ENCODE measurements at regions not wholly inside any gene's neighbourhood (a gene's known extent, or its start where the extent isn't known, plus 50 kb on each side); places are given as distances from the start of the nearest gene placed in this dataset.

DNA sequence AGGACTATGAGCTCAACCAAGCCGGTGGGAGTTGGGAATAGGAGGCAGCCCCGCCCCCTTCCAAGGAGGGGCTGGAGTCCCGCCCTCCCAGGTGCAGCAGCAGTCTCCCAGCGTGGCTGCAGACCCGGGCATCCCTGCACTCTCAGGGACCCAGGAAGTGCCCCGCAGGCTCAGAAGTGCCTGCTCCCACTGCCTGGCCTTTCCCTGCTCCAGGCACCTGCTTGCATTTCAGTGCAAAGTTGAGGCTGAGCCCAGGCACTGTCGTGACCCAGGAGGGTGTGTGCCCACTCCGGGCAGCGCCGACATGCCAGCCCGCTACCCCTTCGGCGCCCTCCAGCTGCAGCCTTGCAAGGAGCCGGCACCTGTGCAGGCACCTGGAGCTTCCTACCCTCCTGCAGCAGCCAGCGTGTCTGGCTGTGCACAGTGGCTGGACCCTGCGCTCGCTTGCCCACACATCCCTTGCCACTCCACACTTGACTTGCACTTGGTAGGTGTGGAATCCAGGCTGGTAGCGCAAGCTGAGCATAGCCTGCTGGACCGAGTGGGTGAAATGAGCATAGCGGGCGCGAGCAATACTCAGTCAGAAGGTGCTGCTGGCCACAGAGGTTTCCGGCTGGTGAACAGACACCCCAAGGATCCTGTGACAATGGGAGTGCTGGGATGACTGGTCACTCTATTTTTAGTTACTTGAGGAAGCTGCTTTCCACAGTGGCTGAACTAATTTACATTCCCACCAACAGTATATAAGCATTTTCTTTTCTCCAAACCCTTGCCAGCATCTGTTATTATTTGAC is 236.3 kb downstream of the PCDH10 start:
- ChIA-PET CTCF (no interaction called here), POLR2A (no interaction called here)
- Histone ChIP-seq H3K36me3 (ENCODE audit: control insufficient read depth, insufficient read depth, low read length) (no peaks in the 10 kb centered on the region), H3K4me3 (ENCODE audit: low read depth in 2 of 2, low read length in 2 of 2) (no peak overlapping the region), H3K4me1 (ENCODE audit: control insufficient read depth, insufficient read depth, low read length) (no peaks in the 10 kb centered on the region), H3K9me3 (ENCODE audit: control insufficient read depth, insufficient read depth, low read depth, low read length) (no peaks in the 10 kb centered on the region), H3K27ac (ENCODE audit: low read length) (no peak overlapping the region), H3K27me3 (ENCODE audit: control insufficient read depth, insufficient read depth, low read length) (no peaks in the 10 kb centered on the region)
- TF ChIP-seq POLR2AphosphoS5 (IDR thresholded peaks at IDR 0.05; ENCODE audit: low read depth, low read length): no peak
- TF ChIP-seq, protein P1, sequence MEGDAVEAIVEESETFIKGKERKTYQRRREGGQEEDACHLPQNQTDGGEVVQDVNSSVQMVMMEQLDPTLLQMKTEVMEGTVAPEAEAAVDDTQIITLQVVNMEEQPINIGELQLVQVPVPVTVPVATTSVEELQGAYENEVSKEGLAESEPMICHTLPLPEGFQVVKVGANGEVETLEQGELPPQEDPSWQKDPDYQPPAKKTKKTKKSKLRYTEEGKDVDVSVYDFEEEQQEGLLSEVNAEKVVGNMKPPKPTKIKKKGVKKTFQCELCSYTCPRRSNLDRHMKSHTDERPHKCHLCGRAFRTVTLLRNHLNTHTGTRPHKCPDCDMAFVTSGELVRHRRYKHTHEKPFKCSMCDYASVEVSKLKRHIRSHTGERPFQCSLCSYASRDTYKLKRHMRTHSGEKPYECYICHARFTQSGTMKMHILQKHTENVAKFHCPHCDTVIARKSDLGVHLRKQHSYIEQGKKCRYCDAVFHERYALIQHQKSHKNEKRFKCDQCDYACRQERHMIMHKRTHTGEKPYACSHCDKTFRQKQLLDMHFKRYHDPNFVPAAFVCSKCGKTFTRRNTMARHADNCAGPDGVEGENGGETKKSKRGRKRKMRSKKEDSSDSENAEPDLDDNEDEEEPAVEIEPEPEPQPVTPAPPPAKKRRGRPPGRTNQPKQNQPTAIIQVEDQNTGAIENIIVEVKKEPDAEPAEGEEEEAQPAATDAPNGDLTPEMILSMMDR (IDR thresholded peaks at IDR 0.05): no peak
- no peak for TF ChIP-seq SIN3A (IDR thresholded peaks at IDR 0.05; ENCODE audit: borderline replicate concordance, insufficient read depth, low read depth, low read length)
- no TSS peak for BruUV-seq (replicated peaks)
- in situ Hi-C loops (cut with HindIII; ENCODE audit: low pct_unique_long_range_greater_than_20kb, low sequenced_read_pairs) (no loop called here), intact Hi-C loops (cut with micrococcal nuclease; ENCODE audit: unreplicated experiment) (no loop called here)
- ATAC-seq (no peak), DNase-seq (ENCODE audit: low read depth, low spot score) (no peak)

DNA sequence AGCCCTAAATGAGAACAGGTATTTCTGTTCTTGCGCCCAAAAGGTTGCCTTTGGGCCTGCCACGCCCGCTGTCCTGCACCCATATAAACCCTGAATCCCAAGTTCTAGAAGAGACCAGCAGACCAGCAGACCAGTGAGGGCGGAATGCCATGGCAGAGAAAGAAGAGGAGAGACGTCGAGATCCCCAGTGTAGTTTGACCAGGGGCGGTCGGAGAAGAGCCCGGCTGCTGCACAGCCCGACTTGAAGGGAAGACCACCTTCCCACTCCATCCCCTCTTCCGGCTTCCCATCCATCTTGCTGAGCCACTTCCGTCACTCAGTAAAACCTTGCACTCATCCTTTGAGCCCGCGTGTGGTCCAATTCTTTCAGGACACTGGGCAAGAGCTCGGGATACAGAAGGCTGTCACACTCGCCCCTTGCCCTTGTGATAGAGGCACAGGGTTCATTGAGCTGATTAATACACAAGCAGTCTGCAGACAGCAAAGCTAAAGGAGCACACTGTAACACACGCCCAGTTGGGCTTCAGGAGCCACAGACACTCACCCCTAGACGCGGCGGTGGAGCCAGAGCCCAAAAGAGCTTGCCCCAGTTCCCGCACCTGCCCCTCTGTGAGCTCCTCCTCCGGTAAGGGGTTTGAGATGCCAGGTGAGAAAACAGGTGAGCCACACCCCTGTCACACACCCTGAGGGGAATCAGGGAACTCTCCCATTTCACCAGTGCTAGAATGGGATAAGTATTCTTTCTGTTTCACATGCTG is 230.8 kb downstream of the PCDH10 start:
- Histone ChIP-seq H3K4me3 (ENCODE audit: low read depth in 2 of 2, low read length in 2 of 2) (no peak overlapping the region), H3K27ac (ENCODE audit: low read length) (no peak overlapping the region), H3K4me1 (ENCODE audit: control insufficient read depth, insufficient read depth, low read length) (no peaks in the 10 kb centered on the region), H3K27me3 (ENCODE audit: control insufficient read depth, insufficient read depth, low read length) (no peaks in the 10 kb centered on the region), H3K36me3 (ENCODE audit: control insufficient read depth, insufficient read depth, low read length) (no peaks in the 10 kb centered on the region), H3K9me3 (ENCODE audit: control insufficient read depth, insufficient read depth, low read depth, low read length) (no peaks in the 10 kb centered on the region)
- POLR2A ChIA-PET: no interaction called here
- intact Hi-C loops (cut with micrococcal nuclease; ENCODE audit: unreplicated experiment): no loop called here
- CTCF ChIA-PET: no interaction called here
- in situ Hi-C loops (cut with HindIII; ENCODE audit: low pct_unique_long_range_greater_than_20kb, low sequenced_read_pairs): no loop called here
- ATAC-seq: no peak
- BruUV-seq (replicated peaks): no TSS peak
- no peak for DNase-seq (ENCODE audit: low read depth, low spot score)
- TF ChIP-seq SIN3A (IDR thresholded peaks at IDR 0.05; ENCODE audit: borderline replicate concordance, insufficient read depth, low read depth, low read length): no peak

DNA sequence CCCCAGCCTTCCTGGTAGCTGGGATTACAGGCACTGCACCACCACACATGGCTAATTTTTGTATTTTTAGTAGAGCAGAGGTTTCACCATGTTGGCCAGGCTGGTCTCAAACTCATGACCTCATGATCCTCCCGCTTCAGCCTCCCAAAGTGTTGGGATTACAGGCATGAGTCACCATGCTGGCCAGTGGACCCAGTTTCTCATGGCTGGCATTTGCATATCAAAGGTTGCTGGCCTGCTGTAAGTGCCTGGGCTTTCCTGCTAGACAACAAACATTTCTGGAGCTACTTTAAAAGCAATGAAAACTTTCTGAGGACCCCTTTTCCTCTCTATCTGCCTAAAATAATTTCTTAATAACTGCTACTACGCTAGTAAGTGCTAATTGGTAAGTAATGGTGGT is 228.2 kb downstream of the PCDH10 start:
- H3K4me1 ChIP-seq (ENCODE audit: control insufficient read depth, insufficient read depth, low read length): no peaks in the 10 kb centered on the region
- TF ChIP-seq POLR2AphosphoS5 (IDR thresholded peaks at IDR 0.05; ENCODE audit: low read depth, low read length): no peak
- TF ChIP-seq, protein P1 (IDR thresholded peaks at IDR 0.05): no peak
- TF ChIP-seq TCF7L2 (IDR thresholded peaks at IDR 0.05; ENCODE audit: low read depth, low read length): no peak
- no peak for TF ChIP-seq SIN3A (IDR thresholded peaks at IDR 0.05; ENCODE audit: borderline replicate concordance, insufficient read depth, low read depth, low read length)
- TF ChIP-seq, protein P2, sequence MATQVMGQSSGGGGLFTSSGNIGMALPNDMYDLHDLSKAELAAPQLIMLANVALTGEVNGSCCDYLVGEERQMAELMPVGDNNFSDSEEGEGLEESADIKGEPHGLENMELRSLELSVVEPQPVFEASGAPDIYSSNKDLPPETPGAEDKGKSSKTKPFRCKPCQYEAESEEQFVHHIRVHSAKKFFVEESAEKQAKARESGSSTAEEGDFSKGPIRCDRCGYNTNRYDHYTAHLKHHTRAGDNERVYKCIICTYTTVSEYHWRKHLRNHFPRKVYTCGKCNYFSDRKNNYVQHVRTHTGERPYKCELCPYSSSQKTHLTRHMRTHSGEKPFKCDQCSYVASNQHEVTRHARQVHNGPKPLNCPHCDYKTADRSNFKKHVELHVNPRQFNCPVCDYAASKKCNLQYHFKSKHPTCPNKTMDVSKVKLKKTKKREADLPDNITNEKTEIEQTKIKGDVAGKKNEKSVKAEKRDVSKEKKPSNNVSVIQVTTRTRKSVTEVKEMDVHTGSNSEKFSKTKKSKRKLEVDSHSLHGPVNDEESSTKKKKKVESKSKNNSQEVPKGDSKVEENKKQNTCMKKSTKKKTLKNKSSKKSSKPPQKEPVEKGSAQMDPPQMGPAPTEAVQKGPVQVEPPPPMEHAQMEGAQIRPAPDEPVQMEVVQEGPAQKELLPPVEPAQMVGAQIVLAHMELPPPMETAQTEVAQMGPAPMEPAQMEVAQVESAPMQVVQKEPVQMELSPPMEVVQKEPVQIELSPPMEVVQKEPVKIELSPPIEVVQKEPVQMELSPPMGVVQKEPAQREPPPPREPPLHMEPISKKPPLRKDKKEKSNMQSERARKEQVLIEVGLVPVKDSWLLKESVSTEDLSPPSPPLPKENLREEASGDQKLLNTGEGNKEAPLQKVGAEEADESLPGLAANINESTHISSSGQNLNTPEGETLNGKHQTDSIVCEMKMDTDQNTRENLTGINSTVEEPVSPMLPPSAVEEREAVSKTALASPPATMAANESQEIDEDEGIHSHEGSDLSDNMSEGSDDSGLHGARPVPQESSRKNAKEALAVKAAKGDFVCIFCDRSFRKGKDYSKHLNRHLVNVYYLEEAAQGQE (IDR thresholded peaks at IDR 0.05; ENCODE audit: insufficient read depth in 1 of 2, low read depth in 2 of 2, low read length in 1 of 2): no peak
- intact Hi-C loops (cut with micrococcal nuclease; ENCODE audit: unreplicated experiment) (no loop called here), in situ Hi-C loops (cut with HindIII; ENCODE audit: low pct_unique_long_range_greater_than_20kb, low sequenced_read_pairs) (no loop called here)
- DNase-seq (ENCODE audit: low read depth, low spot score) (no peak), ATAC-seq (no peak)
- H3K4me3 ChIP-seq (ENCODE audit: low read depth in 2 of 2, low read length in 2 of 2): no peak overlapping the region
- no peaks in the 10 kb centered on the region for H3K9me3 ChIP-seq (ENCODE audit: control insufficient read depth, insufficient read depth, low read depth, low read length)
- no TSS peak for BruUV-seq (replicated peaks)
- H3K27ac ChIP-seq (ENCODE audit: low read length): no peak overlapping the region
- ChIA-PET CTCF (no interaction called here), POLR2A (no interaction called here)
- H3K36me3 ChIP-seq (ENCODE audit: control insufficient read depth, insufficient read depth, low read length): no peaks in the 10 kb centered on the region
- H3K27me3 ChIP-seq (ENCODE audit: control insufficient read depth, insufficient read depth, low read length): no peaks in the 10 kb centered on the region

Data from Panc1 (cell line).